SW480 (cell line): ENCODE measurements at regions not wholly inside any gene's neighbourhood (a gene's known extent, or its start where the extent isn't known, plus 50 kb on each side); places are given as distances from the start of the nearest gene placed in this dataset.
A peak's percentile ranks its signal among the peaks of the same experiment; 100 is the strongest.
"Not testable (repeated sequence)": the region's sequence is repeated elsewhere in the genome, so short reads cannot be mapped to it uniquely, and the experiment has no call there.

ENCODE experiments used
- DNase-seq: peaks from one replicate; pipeline ENCODE4 v3.0.0-alpha.2; 2016; ENCODE audit warnings: low spot score

DNA sequence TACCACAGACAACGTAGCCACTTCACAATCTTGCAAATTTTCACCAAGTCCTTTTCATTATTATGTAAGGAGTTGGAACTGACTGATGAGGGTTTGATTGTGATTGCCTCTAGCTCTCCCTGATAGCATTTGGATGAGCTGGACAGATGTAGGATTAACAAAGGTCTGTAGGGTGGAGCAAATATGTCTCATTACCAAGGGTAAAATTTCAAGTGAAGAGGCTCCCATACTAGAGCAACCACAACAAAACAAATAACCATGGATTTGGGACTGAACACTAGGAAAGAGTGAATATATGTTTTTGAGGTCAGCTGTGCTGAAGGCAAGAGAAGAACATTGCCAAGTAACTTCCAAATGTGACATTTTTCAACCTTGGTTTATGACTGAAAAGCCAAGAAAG is 281.7 kb downstream of the NEBL start:
- no peak for DNase-seq

DNA sequence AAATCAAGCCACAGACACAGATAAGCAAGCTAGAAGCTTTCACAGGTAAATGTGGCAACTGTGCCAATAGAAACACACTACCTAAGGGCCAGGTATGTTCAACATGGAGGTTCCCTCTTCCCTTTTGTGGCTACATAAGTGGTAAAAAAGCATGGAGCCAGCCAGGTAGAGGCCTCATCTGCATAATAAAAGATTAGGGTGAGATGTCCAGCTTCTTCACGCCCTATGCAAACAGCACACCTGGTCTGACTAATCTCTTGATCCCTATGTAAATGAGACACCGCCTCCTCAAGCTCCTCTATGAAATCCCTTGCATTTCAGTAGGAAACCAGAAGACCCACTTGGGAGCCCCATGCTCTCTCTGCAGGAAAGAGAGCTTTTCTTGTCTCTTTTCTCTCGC is 282.2 kb downstream of the NEBL start:
- no peak for DNase-seq

DNA sequence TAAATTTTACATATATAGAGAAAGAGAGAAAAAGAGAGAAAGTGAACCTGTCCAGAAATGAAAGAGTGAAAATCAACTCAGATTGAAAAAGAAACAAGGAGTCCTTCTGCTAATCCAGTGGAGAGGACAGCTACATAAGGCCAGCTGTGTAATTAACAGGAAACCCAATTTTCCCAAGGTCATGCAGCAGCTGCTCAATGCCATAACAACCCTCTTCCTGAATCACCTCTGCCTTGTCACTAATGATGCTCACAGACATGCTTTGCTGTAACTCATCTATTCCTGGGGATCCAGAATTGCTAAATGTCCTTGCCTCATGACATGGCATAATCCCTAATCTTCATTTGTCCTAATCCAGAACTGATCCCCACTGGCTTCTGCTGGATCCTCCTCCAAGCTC is 288.6 kb downstream of the NEBL start:
- no peak for DNase-seq

DNA sequence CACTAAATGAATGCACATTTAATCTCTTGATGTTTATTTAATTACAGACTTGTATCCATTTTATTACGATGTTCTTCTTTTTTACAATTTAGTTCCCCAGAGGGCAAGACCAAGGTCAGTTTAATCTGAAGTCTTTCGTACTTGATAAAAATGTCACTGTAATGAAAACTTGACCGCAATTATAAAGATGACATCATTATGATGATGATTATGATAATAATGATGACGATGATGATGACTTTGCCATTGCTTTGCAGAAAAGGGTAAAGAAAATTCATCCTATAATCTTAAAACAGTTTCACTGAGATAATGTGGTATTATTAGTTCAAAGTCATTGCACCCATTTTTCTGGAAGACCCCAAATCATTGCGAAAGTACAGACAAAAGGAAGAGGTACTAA is 290.1 kb downstream of the NEBL start:
- no peak for DNase-seq

DNA sequence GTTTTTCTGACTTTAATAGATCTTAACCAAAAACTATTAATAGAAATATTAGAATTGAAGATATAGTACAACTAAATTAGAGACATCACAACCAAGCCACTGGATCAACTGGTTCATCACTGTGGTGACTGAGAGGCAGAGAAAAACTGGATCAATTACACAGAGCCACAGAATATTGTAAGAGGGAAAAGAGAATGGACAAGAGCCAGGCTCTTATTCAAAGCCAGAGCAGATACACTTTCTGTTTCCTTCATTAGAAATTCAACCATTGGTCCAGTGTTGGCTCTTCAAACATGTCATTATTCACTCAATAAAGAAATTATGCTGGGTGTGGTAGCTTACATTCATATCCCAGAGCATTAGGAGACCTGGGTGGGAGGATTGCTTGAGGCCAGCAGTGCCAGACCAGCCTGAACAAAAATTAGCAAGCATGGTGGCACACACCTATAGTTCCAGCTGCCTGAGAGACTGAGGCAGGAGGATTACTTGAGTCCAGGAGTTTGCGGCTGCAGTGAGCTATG is 295.1 kb downstream of the NEBL start:
- DNase-seq: no peak

DNA sequence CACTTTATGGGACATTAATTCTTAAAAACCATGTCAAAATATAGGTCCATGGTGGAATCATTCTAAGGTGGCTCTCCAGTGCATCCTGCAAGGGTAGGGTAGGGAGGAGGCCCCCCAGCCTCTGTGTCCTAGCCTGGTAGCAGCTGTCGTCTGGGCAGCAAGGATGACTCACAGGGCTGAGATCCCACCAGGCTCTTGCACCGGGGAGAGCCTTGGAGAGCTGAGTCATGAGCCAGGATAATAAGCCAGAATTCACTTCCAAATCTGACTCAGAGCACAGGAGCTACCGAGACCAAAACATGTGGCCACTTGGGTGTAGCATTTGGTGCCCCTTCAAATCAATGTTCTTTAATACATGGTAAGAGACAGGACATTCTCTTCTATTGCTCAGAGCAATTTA is 298.5 kb downstream of the NEBL start:
- DNase-seq: peak; percentile 53

DNA sequence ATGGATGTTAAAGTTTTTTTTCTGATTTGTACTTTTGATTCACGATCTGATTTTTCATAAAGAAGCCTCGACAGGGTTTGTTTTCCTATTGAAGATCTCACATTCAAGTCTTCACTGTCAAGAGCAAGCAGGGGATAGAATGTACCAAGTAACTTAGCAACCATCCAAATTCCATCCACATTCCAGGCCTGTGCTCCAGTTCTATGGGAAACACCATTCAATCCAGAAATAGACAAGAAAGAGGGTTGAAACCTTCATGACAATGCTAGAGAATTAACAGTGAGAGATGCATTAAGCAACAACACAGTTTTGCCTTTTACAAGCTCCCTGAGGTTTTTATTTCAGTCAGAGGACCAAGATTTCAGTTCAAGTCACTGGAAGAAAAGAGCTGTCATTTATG is 300.2 kb downstream of the NEBL start:
- no peak for DNase-seq

DNA sequence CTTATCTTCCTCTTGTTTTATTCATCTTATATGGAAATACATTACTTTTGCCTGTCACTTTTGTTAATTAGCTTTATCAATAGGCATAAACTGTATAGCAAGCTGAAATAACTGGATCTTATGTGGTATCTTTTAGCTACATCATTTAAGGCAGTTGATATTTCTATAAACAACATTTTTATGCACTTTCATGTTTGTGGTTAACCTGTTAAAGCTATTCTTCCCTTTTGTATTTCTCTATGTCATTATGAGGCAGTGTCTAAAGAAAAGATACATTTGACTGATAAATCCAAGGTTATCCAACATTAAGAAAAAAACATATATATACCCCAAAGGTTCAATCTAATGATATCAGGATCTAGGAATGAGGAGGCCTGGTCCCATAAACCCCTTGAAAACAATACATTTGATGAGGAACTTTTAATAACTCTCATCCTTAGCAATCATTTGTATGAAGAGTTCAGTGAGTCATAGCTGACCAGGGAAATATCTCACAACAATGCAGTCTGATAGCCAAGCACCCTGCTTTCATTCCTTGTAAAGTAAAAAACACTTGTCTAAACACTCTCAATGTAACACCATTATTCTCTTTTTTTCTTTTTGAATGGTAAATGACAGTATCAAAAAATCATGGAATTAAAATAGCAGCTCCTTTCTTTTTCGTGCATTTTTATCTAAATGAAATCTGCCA is 300.9 kb downstream of the NEBL start:
- no peak for DNase-seq

DNA sequence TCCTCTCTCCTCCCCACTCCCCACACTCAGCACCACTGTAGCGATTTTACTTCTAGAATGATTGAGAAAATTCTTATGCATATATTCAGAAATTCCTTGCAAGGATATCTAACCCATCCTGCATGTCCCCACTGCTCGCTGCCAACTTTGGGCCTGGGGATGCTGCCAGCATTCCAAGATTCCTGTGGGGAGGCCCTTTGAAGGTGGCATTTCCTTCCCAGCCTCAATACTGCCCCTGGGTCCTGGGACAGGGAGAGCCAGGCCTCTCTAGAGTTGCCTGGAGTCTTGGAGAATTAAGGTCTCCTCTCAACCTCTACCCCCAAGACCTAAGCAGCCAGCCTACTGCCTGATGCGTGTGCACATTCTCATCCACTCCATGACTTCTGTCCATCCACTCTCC is 303.5 kb downstream of the NEBL start:
- no peak for DNase-seq

DNA sequence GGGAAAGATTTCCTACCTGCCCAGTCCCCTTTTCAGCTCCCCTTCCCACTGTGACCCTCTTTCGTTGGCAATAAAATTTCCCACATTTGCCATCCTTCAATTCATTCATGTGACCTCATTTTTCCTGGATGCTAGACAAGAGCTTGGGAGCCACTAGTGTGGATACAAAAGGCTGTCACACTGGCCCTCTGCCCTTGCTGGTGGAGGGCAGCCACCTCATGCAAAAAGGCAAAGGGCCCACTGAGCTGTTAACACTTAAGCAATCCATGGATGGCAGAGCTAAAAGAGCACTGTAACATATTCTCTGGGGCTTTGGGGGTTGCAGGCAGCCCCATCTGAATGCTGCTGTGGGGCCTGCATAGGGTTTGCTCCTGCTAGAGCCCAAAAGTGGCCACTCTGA is 315.1 kb downstream of the NEBL start:
- DNase-seq: no peak

DNA sequence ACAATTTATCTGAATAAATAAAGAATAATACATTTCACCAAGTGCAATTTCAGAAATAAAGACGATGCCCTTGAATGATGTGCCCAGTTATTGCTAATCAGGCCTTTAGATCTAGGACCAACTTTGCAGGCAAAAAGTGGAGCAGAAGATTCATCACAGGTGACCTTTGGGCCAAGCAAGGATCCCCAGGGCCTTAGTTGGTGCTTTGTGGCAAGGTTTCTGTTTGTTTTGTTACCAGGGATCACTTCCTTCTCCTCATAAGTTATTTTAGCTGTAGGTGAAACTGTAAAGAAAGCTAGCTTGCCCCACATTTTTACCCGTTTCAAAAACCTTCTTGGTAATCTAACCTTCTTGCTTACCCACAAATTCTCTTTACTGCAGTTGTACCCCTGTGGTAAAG is 323.2 kb downstream of the NEBL start:
- no peak for DNase-seq

DNA sequence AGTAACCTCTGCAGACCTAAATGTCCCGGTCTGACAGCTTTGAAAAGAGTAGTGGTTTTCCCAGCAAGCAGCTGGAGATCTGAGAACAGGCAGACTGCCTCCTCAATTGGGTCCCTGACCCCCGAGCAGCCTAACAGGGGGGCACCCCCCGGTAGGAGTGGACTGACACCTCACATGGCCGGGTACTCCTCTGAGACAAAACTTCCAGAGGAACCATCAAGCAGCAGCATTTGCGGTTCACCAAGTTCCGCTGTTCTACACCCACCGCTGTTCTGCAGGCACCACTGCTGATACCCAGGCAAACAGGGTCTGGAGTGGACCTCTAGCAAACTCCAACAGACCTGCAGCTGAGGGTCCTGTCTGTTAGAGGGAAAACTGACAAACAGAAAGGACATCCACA is 341.1 kb downstream of the NEBL start:
- DNase-seq: not testable (repeated sequence)

DNA sequence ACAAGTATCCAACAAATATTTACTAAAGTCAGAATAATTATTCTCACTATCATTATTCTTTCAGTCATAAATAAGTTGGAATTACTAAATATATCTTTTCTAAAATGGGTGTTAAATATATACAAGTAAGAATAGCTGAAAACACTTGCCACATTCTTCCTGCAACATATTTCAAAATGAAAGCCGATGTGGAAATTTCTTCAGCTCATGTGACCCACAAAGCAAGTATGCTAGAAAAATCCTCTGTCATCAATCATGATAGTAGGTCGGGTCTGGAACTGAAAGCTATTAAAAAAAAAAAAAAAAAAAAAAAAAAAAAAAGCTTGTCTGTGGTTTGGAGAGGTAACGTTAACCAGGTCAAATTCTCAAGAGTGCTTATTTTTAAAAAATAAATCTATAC is 344.7 kb downstream of the NEBL start:
- DNase-seq: no peak

DNA sequence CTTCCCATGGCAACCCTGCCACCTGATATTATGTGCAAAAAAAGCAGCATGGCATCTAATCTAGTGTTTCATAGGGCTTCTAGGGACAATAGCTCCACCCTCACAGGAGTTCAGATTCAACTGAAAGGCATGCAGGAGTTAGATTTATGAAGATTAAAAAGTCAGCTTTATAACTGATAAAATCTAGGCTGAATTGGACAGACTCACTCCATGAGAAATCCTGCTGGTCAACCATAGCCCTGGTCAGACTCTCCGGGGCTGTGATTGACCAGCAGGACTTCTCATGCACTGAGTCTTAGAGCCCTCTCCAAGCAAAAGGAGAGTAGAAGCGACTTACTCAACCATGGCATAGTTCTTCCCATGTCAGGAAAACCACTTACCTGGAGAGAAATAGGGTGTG is 345.4 kb downstream of the NEBL start:
- no peak for DNase-seq

DNA sequence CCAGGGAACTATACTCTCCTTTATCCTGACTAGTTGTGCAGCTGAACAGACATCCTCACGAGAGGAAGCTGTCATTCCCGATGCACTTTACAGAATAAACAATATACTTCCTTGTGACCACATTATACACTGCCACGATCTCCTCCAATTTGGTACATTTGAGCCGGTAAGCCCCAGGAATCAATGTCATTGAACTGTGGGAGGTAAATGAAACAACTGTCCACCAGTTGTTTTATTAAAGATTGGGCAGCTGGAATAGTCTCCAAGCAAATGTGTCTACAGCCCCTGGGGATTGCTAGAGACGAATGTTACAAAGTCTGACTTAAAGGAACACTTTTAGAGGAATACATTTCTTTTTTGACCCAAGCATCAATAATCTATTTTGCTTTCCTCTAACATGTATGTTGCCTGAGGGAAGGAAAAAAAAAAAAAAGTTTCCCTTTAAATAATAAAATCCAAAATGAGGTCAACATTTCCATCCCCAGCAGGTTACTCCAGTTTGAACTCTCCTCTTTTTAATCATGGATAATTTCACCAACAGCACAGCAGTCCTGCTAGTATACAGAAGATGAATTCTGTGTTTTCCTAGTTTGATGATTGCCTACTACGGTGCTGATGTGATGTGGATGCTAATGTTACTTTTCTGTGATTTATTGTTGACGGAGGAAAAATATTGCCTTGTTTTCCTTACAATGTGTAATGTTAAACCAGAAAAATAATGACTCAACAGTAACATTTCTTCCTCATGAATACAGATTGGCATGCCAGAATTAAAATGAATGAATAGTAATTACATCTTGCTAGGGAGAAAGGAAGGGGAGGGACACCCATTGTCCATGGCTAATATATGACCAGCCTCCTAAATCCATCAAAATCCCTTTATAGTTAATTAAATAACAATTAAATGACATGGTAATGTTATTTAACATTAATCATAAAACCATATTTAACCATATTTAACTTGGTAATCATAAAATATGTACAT is 360.9 kb downstream of the NEBL start:
- DNase-seq: no peak

DNA sequence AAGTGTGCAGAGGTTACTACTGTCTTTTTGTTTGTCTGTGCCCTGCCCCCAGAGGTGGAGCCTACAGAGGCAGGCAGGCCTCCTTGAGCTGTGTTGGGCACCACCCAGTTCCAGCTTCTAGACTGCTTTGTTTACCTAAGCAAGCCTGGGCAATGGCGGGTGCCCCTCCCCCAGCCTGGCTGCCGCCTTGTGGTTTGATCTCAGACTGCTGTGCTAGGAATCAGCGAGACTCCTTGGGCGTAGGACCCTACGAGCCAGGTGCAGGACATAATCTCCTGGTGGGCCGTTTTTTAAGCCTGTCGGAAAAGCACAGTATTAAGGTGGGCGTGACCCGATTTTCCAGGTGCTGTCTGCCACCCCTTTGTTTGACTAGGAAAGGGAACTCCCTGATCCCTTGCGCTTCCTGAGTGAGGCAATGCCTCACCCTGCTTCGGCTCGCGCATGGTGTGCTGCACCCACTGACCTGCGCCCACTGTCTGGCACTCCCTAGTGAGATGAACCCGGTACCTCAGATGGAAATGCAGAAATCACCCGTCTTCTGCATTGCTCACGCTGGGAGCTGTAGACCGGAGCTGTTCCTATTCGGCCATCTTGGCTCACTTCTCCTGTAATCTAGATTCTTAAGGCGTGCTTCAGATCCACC is 365.7 kb downstream of the NEBL start:
- peak; percentile 32 for DNase-seq

DNA sequence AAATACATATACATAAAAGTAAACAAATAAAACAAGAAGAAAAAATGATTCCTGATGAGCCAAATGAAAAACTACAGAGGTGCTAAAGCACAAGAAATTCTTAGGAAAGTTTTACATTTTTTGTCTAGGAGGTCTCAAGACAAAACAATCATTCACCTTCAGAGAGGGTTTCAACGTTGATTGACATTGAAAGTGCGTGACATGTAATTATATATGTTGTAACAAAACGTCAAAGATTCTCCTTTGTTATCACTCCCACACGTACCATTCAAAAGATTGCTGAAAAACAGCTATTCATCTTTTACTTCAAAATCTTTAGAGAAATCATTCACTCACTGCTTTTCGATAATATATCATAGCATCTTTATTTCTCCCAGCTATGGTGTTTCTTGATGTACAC is 375.9 kb downstream of the NEBL start:
- no peak for DNase-seq

DNA sequence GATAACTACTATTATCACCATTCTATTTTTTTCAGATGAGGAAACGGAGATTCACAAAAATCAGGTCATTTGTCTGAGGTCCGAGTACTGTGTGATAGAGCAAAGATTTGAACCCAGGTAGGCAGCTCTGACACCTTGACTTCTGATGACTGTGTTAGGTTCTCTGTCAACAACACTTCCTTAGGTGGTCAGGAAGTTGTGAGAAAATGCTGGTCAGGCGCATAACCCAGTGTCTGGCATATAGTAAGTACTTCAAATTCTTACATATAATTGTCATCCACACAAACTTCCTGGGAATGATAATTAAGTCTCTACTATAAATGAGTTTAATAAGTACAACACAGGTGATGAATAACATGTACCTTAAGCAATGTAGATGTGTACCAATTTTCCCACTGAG is 381.5 kb downstream of the NEBL start:
- DNase-seq: no peak

DNA sequence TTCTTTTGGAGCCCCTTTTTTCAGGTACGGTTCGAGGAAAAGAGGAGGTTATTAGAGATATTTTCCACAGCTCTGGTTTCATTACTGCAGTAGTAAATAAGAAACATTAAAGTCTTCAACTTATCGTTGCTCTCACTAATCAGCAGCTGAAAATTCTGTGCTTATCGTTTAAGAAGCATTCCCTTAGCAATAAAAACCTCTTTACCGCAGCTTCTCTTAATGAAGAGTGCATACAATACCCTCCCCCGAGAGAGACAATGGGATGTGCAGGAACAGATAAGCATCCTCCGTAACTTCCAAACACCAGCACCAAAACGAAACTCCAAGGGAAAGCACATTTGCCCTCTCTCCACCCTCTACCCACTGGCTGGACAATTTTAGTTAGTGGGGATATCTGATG is 384.5 kb downstream of the NEBL start:
- no peak for DNase-seq

DNA sequence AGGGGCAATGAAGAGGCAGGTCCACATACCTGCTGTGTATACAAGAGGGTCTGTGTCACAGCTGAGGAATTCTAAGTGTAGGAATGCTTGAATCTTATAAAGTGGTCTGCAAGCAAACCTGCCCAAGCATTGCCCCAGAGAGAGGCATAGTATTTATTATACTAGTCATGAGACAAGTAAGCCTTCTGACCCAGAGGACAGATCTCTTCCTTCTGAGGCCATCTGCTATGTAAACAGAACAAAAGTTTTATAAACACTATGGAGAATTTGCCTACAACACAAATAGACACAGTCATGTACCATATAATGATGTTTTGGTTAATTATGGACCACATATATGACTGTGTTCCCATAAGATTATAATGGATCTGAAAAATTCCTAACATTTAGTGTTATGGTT is 388.2 kb downstream of the NEBL start:
- DNase-seq: no peak

DNA sequence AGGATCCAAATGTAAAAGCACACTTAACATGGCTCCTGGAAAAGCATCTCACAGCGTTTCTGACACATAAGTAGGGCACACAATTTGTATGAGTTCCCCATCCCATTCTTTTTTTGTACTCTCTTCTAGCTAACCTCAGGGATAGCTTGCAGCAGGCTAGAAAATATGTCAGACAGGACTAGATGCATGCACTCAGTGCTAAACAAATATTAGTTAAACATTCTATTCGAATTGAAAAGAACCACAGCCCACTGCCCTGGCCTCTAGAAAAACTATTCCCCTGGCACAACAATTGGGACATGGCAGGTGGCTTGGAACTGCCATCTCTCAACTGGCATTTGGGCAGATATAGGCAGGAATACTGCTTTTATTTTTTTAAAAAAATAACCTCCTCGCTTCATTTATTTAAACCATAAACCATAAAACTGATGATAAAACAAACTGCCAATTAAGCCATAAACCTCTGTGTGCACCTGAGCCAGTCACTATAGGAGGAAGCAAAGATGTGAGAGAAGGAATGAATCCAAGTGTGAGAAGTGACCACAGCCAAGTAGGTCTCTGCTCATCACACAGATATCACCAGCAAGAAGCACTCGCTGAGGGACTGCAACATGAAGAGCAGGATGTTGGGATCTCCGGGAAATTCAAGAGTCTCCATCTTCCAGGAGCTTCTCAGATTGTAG is 394.1 kb downstream of the NEBL start:
- DNase-seq: no peak

DNA sequence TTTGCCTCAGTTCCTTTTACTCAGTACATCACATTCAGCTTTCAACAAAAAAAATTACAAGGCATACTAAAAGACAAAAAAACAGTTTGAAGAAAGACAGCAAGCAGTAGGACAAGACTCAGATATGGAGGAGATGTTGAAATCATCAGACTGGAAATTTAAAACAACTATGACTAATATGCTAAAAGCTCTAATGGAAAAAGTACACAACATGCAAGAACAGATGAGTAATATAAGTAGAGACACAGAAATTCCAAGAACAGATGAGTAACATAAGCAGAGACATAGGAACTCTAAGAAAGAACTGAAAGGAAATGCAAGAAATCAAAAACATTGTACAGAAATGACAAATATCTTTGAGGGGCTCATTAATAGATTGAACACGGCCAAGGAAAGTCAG is 402.6 kb downstream of the NEBL start:
- DNase-seq: no peak
